Testis (tissue), 2 donors: ENCODE measurements at regions not wholly inside any gene's neighbourhood (a gene's known extent, or its start where the extent isn't known, plus 50 kb on each side); places are given as distances from the start of the nearest gene placed in this dataset.

Source experiments
- DNase-seq: peaks from one replicate; pipeline ENCODE4 v3.0.0-alpha.2; 2019
- H3K27ac ChIP-seq, 2 donors: fragments of 200-600 bp; sonication (generic); one replicate each; pipeline ENCODE4 v1.5.1; 2019
- H3K27me3 ChIP-seq: fragments of 200-600 bp; sonication (generic); one replicate; pipeline ENCODE4 v1.5.1; 2019
- H3K36me3 ChIP-seq: fragments of 200-600 bp; sonication (generic); one replicate; pipeline ENCODE4 v1.5.1; 2017; ENCODE audit warnings: low read depth; ENCODE audit errors: missing control alignments
- H3K4me1 ChIP-seq: fragments of 200-600 bp; sonication (generic); one replicate; pipeline ENCODE4 v1.5.1; 2019
- H3K4me3 ChIP-seq, 2 donors: fragments of 200-600 bp; sonication (generic); one replicate each; pipeline ENCODE4 v1.5.1; 2017 to 2019
- H3K9me3 ChIP-seq: fragments of 200-600 bp; sonication (generic); one replicate; pipeline ENCODE4 v1.5.1; 2017
- POLR2A ChIP-seq: fragments of 450-650 bp; IDR thresholded peaks from one replicate; pipeline ENCODE4 v1.6.1; 2017; ENCODE audit warnings: antibody characterized with exemption, mild to moderate bottlenecking, moderate library complexity
- WGBS, 2 donors: methylation state at CpG; one replicate each; pipeline ENCODE4 v1.1.5; 2018; 5-methylcytosine and 5-hydroxymethylcytosine counted together
- intact Hi-C: fragments of 100-400 bp; cut with DNase I; formaldehyde crosslinking; loops from one replicate; pipeline ENCODE4 v1.15.1; 2023; ENCODE audit warnings: low total_unique reads
- TF ChIP-seq, protein P1 (sequence below), 3 experiments: fragments of 450-650 bp in 2 of 3; fragments of 200-600 bp in 1 of 3; sonication (generic) in 1 of 3; IDR thresholded peaks; one replicate each; pipeline ENCODE4 v1.5.1; 2016 to 2019; ENCODE audit warnings: antibody characterized with exemption in 3 of 3, mild to moderate bottlenecking in 2 of 3, moderate library complexity in 1 of 3

DNA sequence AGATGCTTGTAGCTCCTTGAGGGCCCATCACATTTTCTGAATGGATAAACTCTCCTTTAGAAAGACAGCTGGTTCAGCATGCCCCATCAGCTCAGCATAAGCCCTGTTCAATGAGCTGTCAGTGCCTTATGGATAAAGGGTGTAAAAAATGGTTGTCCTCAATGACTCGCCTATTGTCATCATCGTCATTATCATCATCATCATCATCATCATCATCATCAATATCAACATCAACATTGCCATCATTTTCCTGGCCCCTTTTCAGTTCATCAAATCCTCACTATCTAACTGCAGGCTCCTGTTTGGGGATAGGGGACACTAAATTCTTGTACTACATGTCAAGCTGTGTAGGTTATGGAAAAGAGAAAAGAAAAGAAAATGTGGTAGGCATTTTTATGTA, 310.7 kb upstream of the MTNR1B start:
- Histone ChIP-seq H3K36me3 (no peaks in the 10 kb centered on the region), H3K27me3 (no peaks in the 10 kb centered on the region), H3K9me3 (no peaks in the 10 kb centered on the region), H3K27ac (no peak overlapping the region), H3K4me3 (no peak overlapping the region), H3K4me1 (no peaks in the 10 kb centered on the region)
- 91 to 94% methylated on average over 2 of the region's 2 CpGs for WGBS, 2 donors
- no peak for DNase-seq
- intact Hi-C loops: no loop called here
- TF ChIP-seq, protein P1, sequence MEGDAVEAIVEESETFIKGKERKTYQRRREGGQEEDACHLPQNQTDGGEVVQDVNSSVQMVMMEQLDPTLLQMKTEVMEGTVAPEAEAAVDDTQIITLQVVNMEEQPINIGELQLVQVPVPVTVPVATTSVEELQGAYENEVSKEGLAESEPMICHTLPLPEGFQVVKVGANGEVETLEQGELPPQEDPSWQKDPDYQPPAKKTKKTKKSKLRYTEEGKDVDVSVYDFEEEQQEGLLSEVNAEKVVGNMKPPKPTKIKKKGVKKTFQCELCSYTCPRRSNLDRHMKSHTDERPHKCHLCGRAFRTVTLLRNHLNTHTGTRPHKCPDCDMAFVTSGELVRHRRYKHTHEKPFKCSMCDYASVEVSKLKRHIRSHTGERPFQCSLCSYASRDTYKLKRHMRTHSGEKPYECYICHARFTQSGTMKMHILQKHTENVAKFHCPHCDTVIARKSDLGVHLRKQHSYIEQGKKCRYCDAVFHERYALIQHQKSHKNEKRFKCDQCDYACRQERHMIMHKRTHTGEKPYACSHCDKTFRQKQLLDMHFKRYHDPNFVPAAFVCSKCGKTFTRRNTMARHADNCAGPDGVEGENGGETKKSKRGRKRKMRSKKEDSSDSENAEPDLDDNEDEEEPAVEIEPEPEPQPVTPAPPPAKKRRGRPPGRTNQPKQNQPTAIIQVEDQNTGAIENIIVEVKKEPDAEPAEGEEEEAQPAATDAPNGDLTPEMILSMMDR (IDR thresholded peaks at IDR 0.05): no peak
- no peak for TF ChIP-seq POLR2A

DNA sequence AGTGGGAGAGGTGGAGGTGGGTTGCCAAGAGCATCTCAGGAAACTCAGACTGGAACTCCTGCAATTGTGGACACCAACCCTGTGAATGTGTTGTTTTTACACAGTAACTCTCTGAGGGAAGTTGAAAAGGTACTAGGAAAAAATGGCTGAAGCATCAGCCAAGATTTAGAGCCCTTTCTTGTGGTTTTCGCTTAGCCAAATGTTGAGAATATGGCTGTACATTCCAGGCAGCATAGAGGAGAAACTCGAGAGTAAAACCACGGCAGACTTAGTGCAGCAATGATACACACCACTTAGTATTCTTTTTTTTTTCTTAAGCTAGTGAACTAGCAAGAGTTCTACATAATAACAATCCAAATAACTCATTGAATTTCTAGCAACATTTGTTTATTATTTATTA, 309.7 kb upstream of the MTNR1B start:
- Histone ChIP-seq H3K4me3 (no peak overlapping the region), H3K36me3 (no peaks in the 10 kb centered on the region), H3K4me1 (no peaks in the 10 kb centered on the region), H3K27ac (no peak overlapping the region), H3K27me3 (no peaks in the 10 kb centered on the region), H3K9me3 (no peaks in the 10 kb centered on the region)
- TF ChIP-seq, protein P1 (IDR thresholded peaks at IDR 0.05): no peak
- TF ChIP-seq POLR2A: no peak
- intact Hi-C loops: no loop called here
- WGBS, 2 donors: 87 to 90% methylated on average over 3 of the region's 3 CpGs
- no peak for DNase-seq

DNA sequence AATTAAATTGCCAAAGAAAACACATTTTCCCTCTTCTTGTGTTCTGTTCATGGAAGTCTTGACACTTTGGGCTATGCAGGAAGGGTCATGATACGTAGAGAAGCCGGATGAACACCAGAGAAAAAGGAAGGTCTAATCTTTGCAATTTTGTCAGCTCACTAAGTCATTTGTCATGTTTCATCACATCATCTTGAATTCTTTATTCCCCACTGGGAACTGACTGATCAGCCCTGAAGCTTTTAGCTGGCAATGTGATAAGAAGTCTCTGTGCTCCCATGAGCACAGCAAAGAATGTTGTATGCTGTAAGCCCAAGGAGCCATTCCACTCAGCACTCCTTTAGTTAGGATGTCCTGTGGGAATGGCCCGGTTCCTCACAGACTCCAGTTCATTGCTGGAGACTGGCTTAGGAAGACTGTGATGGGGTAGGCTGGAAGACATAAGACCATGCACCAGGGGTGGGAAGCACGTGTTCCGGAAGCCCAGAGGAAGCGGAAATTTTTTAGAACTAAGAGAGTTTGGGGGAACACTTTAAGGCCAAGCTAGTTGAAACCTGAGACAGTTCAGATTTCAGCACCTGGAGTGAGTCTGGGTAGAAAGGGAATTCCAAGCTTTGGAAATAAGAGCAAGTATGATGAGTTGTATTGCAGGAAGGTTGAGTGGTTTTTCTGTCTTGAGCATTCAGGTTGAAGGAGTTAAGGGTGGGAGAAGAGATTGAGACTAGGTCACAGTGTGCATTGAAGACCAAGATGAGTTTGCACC, 306.7 kb upstream of the MTNR1B start:
- no peaks in the 10 kb centered on the region for H3K4me1 ChIP-seq
- DNase-seq: no peak

DNA sequence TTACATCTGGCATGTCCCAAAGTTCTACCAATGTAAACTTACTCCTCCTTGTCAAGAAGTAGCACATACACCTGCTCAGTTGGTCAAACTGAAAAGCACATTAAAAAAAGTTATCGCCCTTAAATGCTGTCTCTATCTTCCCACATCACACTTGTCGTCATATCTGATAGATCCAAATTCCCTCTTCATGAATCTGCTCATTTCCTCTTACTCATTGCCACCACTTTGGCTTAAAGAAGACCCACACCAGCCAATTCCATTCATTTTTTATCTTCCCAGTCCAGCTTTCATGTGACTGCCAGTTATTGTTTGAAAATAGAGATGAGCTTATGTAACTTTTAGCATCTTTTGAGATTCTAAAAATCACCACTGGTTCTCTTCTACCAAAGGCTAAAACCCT, 305.9 kb upstream of the MTNR1B start:
- no peaks in the 10 kb centered on the region for H3K4me1 ChIP-seq
- no peak overlapping the region for H3K4me3 ChIP-seq
- DNase-seq: no peak
- H3K9me3 ChIP-seq: no peaks in the 10 kb centered on the region
- 85 to 93% methylated on average over 2 of the region's 2 CpGs for WGBS, 2 donors
- intact Hi-C loops: no loop called here
- TF ChIP-seq, protein P1 (IDR thresholded peaks at IDR 0.05): no peak
- H3K27me3 ChIP-seq: no peaks in the 10 kb centered on the region
- H3K27ac ChIP-seq: no peak overlapping the region
- H3K36me3 ChIP-seq: no peaks in the 10 kb centered on the region

More for the DNA sequence above, 306.7 kb upstream of the MTNR1B start:
- intact Hi-C loops: no loop called here
- no peak for TF ChIP-seq POLR2A
- TF ChIP-seq, protein P1 (IDR thresholded peaks at IDR 0.05): no peak
- no peaks in the 10 kb centered on the region for H3K27me3 ChIP-seq
- H3K36me3 ChIP-seq: no peaks in the 10 kb centered on the region
- H3K4me3 ChIP-seq: no peak overlapping the region
- H3K27ac ChIP-seq: no peak overlapping the region
- WGBS, 2 donors: 75 to 81% methylated on average over 6 of the region's 6 CpGs
- no peaks in the 10 kb centered on the region for H3K9me3 ChIP-seq
